H1 (cell line): ENCODE measurements at regions not wholly inside any gene's neighbourhood (a gene's known extent, or its start where the extent isn't known, plus 50 kb on each side); places are given as distances from the start of the nearest gene placed in this dataset.
A peak's percentile ranks its signal among the peaks of the same experiment; 100 is the strongest.

Experiments used
- CTCF ChIA-PET: fragments of 300-600 bp; sonication (Branson Sonifier 250); formaldehyde crosslinking; loops from one replicate; lab custom pipeline; 2021; ENCODE audit not compliant: partially characterized antibody; lab: Charles Lee
- POLR2A ChIA-PET: fragments of 300-600 bp; sonication (Branson Sonifier 250); formaldehyde crosslinking; loops from one replicate; lab custom pipeline; 2021; ENCODE audit warnings: inconsistent platforms; ENCODE audit not compliant: partially characterized antibody; lab: Charles Lee
- DNase-seq, 2 experiments: peaks; one replicate each; pipeline versions ENCODE4 v3.0.0 to v3.0.0-alpha.2; 2010 to 2022; ENCODE audit warnings: low spot score in 2 of 2, low read depth in 1 of 2, mixed read lengths in 1 of 2
- FAIRE-seq: peaks from 2 replicates; lab custom pipeline; 2011; peaks lifted over from hg19 to GRCh38; lab: Jason Lieb, UNC
- H2AFZ ChIP-seq: 2 replicates; pipeline ENCODE4 v1.8.1; 2012; ENCODE audit warnings: low read length, inconsistent platforms
- H2AK5ac ChIP-seq: 2 replicates; pipeline ENCODE4 v1.6.1; 2013; ENCODE audit warnings: low read depth, low read length
- H2BK120ac ChIP-seq: replicated peaks from 2 replicates; pipeline ENCODE3; 2013; ENCODE audit warnings: low read depth, low read length, inconsistent platforms
- H2BK12ac ChIP-seq: 2 replicates; pipeline ENCODE4 v1.6.1; 2013; ENCODE audit warnings: low read depth, low read length
- H2BK15ac ChIP-seq: 2 replicates; pipeline ENCODE4 v1.6.1; 2013; ENCODE audit warnings: low read length
- H2BK20ac ChIP-seq: 2 replicates; pipeline ENCODE4 v1.6.1; 2013; ENCODE audit warnings: low read length
- H2BK5ac ChIP-seq: 2 replicates; pipeline ENCODE4 v1.6.1; 2013; ENCODE audit warnings: low read depth, low read length
- H3K14ac ChIP-seq: 2 replicates; pipeline ENCODE4 v1.6.1; 2013; ENCODE audit warnings: inconsistent platforms; ENCODE audit not compliant: insufficient read length
- H3K18ac ChIP-seq: 2 replicates; pipeline ENCODE4 v1.6.1; 2013; ENCODE audit warnings: low read length; ENCODE audit errors: extremely low read depth
- H3K23ac ChIP-seq: 2 replicates; pipeline ENCODE4 v1.6.1; 2013; ENCODE audit warnings: inconsistent platforms; ENCODE audit not compliant: insufficient read length
- H3K23me2 ChIP-seq: 2 replicates; pipeline ENCODE4 v1.6.1; 2013; ENCODE audit warnings: low read depth, low read length
- H3K27ac ChIP-seq: 2 replicates; pipeline ENCODE4 v1.6.1; 2011; ENCODE audit warnings: low read depth, low read length, inconsistent platforms
- H3K27me3 ChIP-seq, 4 experiments: replicated peaks in 1 of 4; 1 replicate in 1 of 4; 2 replicates in 3 of 4; pipeline versions ENCODE4 v1.6.1 to v1.8.1; 2011 to 2013; ENCODE audit warnings: low read length in 3 of 4, mild to moderate bottlenecking in 3 of 4, inconsistent platforms in 2 of 4, mixed read lengths in 2 of 4, moderate library complexity in 1 of 4; ENCODE audit not compliant: control insufficient read depth in 3 of 4, insufficient read depth in 3 of 4; ENCODE audit errors: extremely low read depth in 1 of 4
- H3K36me3 ChIP-seq, 4 experiments: 2 replicates each; pipeline versions ENCODE4 v1.6.1 to v1.8.1; 2011 to 2013; ENCODE audit warnings: mild to moderate bottlenecking in 4 of 4, low read length in 3 of 4, moderate library complexity in 2 of 4, control low read depth in 1 of 4, inconsistent platforms in 1 of 4; ENCODE audit not compliant: insufficient read depth in 4 of 4, control insufficient read depth in 2 of 4
- H3K4ac ChIP-seq: replicated peaks from 2 replicates; pipeline ENCODE3; 2013; ENCODE audit warnings: low read length, low read depth, mixed read lengths, inconsistent platforms; ENCODE audit not compliant: insufficient read length
- H3K4me1 ChIP-seq, 4 experiments: replicated peaks in 1 of 4; 1 replicate in 1 of 4; 2 replicates in 3 of 4; pipeline versions ENCODE4 v1.6.1 to v1.8.1; 2011 to 2013; ENCODE audit warnings: low read length in 3 of 4, inconsistent platforms in 2 of 4, mixed read lengths in 1 of 4; ENCODE audit not compliant: insufficient read depth in 4 of 4, control insufficient read depth in 3 of 4
- H3K4me2 ChIP-seq, 2 experiments: 2 replicates each; pipeline versions ENCODE4 v1.6.1 to v1.8.1; 2011 to 2013; ENCODE audit warnings: low read depth in 2 of 2, low read length in 2 of 2, control low read depth in 1 of 2, inconsistent platforms in 1 of 2, mild to moderate bottlenecking in 1 of 2; ENCODE audit not compliant: insufficient read depth in 1 of 2
- H3K4me3 ChIP-seq, 4 experiments: fragments of 200-600, 300-600 bp in 1 of 4; sonication (generic), shearing (Covaris generic), sonication (Bioruptor Twin) in 1 of 4; 2 replicates each; pipeline versions ENCODE4 v1.5.1 to v1.8.1; 2011 to 2016; ENCODE audit warnings: low read length in 4 of 4, low read depth in 3 of 4, control low read depth in 2 of 4, inconsistent platforms in 2 of 4, mild to moderate bottlenecking in 2 of 4, mixed read lengths in 1 of 4, moderate library complexity in 1 of 4; ENCODE audit not compliant: insufficient read depth in 2 of 4; ENCODE audit errors: extremely low read depth in 1 of 4
- H3K56ac ChIP-seq: replicated peaks from 2 replicates; pipeline ENCODE3; 2013; ENCODE audit warnings: low read depth, mild to moderate bottlenecking, mixed read lengths, low read length, inconsistent platforms; ENCODE audit not compliant: insufficient read length
- H3K79me1 ChIP-seq: 2 replicates; pipeline ENCODE4 v1.6.1; 2013; ENCODE audit warnings: low read depth, low read length, control low read depth
- H3K79me2 ChIP-seq, 2 experiments: 2 replicates each; pipeline versions ENCODE4 v1.6.1 to v1.8.1; 2012 to 2013; ENCODE audit warnings: low read length in 2 of 2, mild to moderate bottlenecking in 2 of 2, inconsistent platforms in 1 of 2; ENCODE audit not compliant: insufficient read depth in 2 of 2, control insufficient read depth in 1 of 2
- H3K9ac ChIP-seq, 4 experiments: replicated peaks in 1 of 4; 1 replicate in 1 of 4; 2 replicates in 3 of 4; pipeline versions ENCODE4 v1.6.1 to v1.8.1; 2011 to 2013; ENCODE audit warnings: low read depth in 3 of 4, low read length in 3 of 4, control low read depth in 2 of 4, mild to moderate bottlenecking in 2 of 4, moderate library complexity in 2 of 4, inconsistent platforms in 1 of 4; ENCODE audit errors: extremely low read depth in 1 of 4
- H3K9me3 ChIP-seq, 2 experiments: 2 replicates each; pipeline versions ENCODE4 v1.6.1 to v1.8.1; 2012 to 2013; ENCODE audit warnings: mild to moderate bottlenecking in 2 of 2, moderate library complexity in 2 of 2, control low read depth in 1 of 2, inconsistent platforms in 1 of 2, low read depth in 1 of 2, low read length in 1 of 2, mixed read lengths in 1 of 2; ENCODE audit not compliant: insufficient read depth in 2 of 2
- H4K20me1 ChIP-seq, 2 experiments: replicated peaks in 1 of 2; 2 replicates each; pipeline versions ENCODE3 to v1.8.1; 2011 to 2013; ENCODE audit warnings: inconsistent platforms in 2 of 2, low read length in 2 of 2, mild to moderate bottlenecking in 1 of 2; ENCODE audit not compliant: insufficient read depth in 2 of 2, control insufficient read depth in 1 of 2
- H4K5ac ChIP-seq: 2 replicates; pipeline ENCODE4 v1.6.1; 2013; ENCODE audit warnings: low read length, low read depth, mixed read lengths, inconsistent platforms; ENCODE audit not compliant: insufficient read length
- H4K8ac ChIP-seq: 2 replicates; pipeline ENCODE4 v1.8.0; 2013; ENCODE audit warnings: mild to moderate bottlenecking, moderate library complexity, low read length, inconsistent platforms; ENCODE audit not compliant: insufficient read depth; ENCODE audit errors: extremely low read depth
- H4K91ac ChIP-seq: replicated peaks from 2 replicates; pipeline ENCODE3; 2013; ENCODE audit warnings: low read length, mixed read lengths, inconsistent platforms; ENCODE audit not compliant: insufficient read length
- ASH2L ChIP-seq: fragments of 200-600, 300-600 bp; sonication (generic); IDR thresholded peaks from one replicate; pipeline ENCODE4 v1.7.1; 2017; ENCODE audit warnings: low read length
- ATF3 ChIP-seq: IDR thresholded peaks from 2 replicates; pipeline ENCODE4 v1.6.1; 2011; ENCODE audit warnings: low read depth, mild to moderate bottlenecking, low read length; ENCODE audit not compliant: insufficient read depth
- CREB1 ChIP-seq: IDR thresholded peaks from 2 replicates; pipeline ENCODE4 v1.6.1; 2012; ENCODE audit warnings: inconsistent platforms
- CTBP2 ChIP-seq: IDR thresholded peaks from 2 replicates; pipeline ENCODE4 v1.7.0; 2011; ENCODE audit warnings: borderline replicate concordance, mild to moderate bottlenecking, moderate library complexity, mixed read lengths, low read length; ENCODE audit not compliant: insufficient read depth, insufficient read length
- EGR1 ChIP-seq: IDR thresholded peaks from 2 replicates; pipeline ENCODE4 v1.6.1; 2011; ENCODE audit warnings: low read depth, low read length, borderline replicate concordance
- GTF2F1 ChIP-seq: IDR thresholded peaks from 2 replicates; pipeline ENCODE4 v1.6.1; 2012; ENCODE audit warnings: low read depth, low read length, improper control_type of control experiment, borderline replicate concordance
- HDAC2 ChIP-seq, 2 experiments: fragments of 300-600 bp in 1 of 2; sonication (generic) in 1 of 2; IDR thresholded peaks; 2 replicates each; pipeline ENCODE4 v1.6.1; 2011 to 2012; ENCODE audit warnings: low read depth in 2 of 2, low read length in 2 of 2, mild to moderate bottlenecking in 2 of 2, moderate library complexity in 2 of 2, borderline replicate concordance in 1 of 2, inconsistent platforms in 1 of 2
- MAX ChIP-seq: IDR thresholded peaks from 2 replicates; pipeline ENCODE4 v1.6.1; 2012; ENCODE audit warnings: inconsistent platforms
- RXRA ChIP-seq: IDR thresholded peaks from 2 replicates; pipeline ENCODE4 v1.6.1; 2011; ENCODE audit warnings: low read depth, mild to moderate bottlenecking, low read length, moderate library complexity; ENCODE audit not compliant: insufficient read depth
- SIRT6 ChIP-seq: IDR thresholded peaks from one replicate; pipeline ENCODE4 v1.7.1; 2012; ENCODE audit warnings: low read length, inconsistent platforms
- SP4 ChIP-seq: IDR thresholded peaks from 2 replicates; pipeline ENCODE4 v1.6.1; 2012; ENCODE audit warnings: low read length, inconsistent platforms
- TBP ChIP-seq: IDR thresholded peaks from 2 replicates; pipeline ENCODE4 v1.6.1; 2011; ENCODE audit warnings: low read depth, low read length, improper control_type of control experiment
- WGBS, 2 experiments: shearing (Covaris generic) in 1 of 2; methylation state at CpG; one replicate each; pipeline versions ENCODE4 v1.1.6 to v1.1.7; 2013 to 2015; ENCODE audit warnings: low lambda C conversion rate in 2 of 2, mixed read lengths in 2 of 2, inconsistent platforms in 1 of 2, low coverage in 1 of 2, missing lambda C conversion rate in 1 of 2; ENCODE audit not compliant: insufficient replicate concordance in 2 of 2, insufficient coverage in 1 of 2, insufficient read length in 1 of 2; ENCODE audit errors: extremely low coverage in 1 of 2, missing lambda C conversion rate in 1 of 2; 5-methylcytosine and 5-hydroxymethylcytosine counted together

- CTCF ChIA-PET, result interaction anchor here (1.1 kb wide), 1 partner anchor 9 kb away, joined by 3 read pairs; no protein-coding TSS in a partner anchor
- Histone ChIP-seq H3K18ac (no peak overlapping the region), H2BK12ac (no peak overlapping the region), H4K8ac (no peak overlapping the region), H2BK20ac (no peak overlapping the region), H3K9me3 (no peaks in the 10 kb centered on the region), H2BK5ac (no peak overlapping the region), H3K23ac (no peak overlapping the region), H3K14ac (no peak overlapping the region), H3K56ac (no peak overlapping the region), H2BK15ac (no peak overlapping the region), H3K79me2 (no peaks in the 10 kb centered on the region), H2AK5ac (no peak overlapping the region)
- FAIRE-seq (no peak), DNase-seq (no peak)
- POLR2A ChIA-PET, result interaction anchor here (1.2 kb wide), 1 partner anchor 13 kb away, joined by 3 read pairs; no protein-coding TSS in a partner anchor
- TF ChIP-seq MAX (no peak), CREB1 (no peak), ATF3 (no peak), EGR1 (no peak), RXRA (no peak), SP4 (no peak), SIRT6 (no peak), CTBP2 (no peak), HDAC2 (IDR thresholded peaks at IDR 0.05; ENCODE audit: borderline replicate concordance in 1 of 2, low read depth in 2 of 2, low read length in 2 of 2) (no peak), GTF2F1 (no peak), ASH2L (no peak), TBP (no peak)
- TF ChIP-seq, all 59 proteins: peak for 0
- H3K4ac ChIP-seq, result no peak overlapping the region
- no peak overlapping the region for H3K9ac ChIP-seq
- no peaks in the 10 kb centered on the region for H3K27me3 ChIP-seq
- H3K79me1 ChIP-seq, result no peaks in the 10 kb centered on the region
- 93% methylated on average over 9 of the region's 9 CpGs; no CpG with 5 or more reads in 1 of the 2 experiments for WGBS, 2 experiments
- no peaks in the 10 kb centered on the region for H3K23me2 ChIP-seq
- H3K36me3 ChIP-seq, result no peaks in the 10 kb centered on the region
- H2AFZ ChIP-seq, result peak overlapping the region; percentile 47; the same call in 1 of the 2 replicates
- no peak overlapping the region for H3K4me2 ChIP-seq
- H3K4me1 ChIP-seq, result no peaks in the 10 kb centered on the region
- no peak overlapping the region for H4K91ac ChIP-seq
- H4K5ac ChIP-seq, result no peak overlapping the region
- H4K20me1 ChIP-seq, result no peaks in the 10 kb centered on the region
- no peak overlapping the region for H3K27ac ChIP-seq
- H2BK120ac ChIP-seq, result no peak overlapping the region
- no peak overlapping the region for H3K4me3 ChIP-seq
Measured at GRCh38 chr20:16124911-16125776, 448.1 kb downstream of the KIF16B start.
